ENCODE measurements at regions not wholly inside any gene's neighbourhood (a gene's known extent, or its start where the extent isn't known, plus 50 kb on each side); places are given as distances from the start of the nearest gene placed in this dataset.

DNA sequence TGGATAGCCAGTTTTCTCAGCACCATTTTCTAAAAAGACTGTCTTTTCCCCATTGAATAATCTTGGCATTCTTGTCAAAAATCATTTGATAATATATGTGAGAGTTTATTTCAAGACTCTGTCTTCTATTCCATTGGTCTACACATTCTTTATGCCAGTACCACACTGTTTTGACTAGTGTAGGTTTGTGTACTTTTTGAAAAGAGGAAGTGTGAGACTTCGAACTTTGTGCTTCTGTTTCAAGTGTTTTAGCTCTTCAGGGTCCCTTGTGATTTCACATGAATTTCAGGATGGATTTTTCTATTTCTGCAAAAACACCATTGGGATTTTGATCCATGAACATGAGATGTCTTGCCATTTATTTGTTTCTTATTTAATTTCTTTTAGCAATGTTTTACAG lies 78.5 kb upstream of the ALDH1A1 start:
- TF ChIP-seq, protein P1, sequence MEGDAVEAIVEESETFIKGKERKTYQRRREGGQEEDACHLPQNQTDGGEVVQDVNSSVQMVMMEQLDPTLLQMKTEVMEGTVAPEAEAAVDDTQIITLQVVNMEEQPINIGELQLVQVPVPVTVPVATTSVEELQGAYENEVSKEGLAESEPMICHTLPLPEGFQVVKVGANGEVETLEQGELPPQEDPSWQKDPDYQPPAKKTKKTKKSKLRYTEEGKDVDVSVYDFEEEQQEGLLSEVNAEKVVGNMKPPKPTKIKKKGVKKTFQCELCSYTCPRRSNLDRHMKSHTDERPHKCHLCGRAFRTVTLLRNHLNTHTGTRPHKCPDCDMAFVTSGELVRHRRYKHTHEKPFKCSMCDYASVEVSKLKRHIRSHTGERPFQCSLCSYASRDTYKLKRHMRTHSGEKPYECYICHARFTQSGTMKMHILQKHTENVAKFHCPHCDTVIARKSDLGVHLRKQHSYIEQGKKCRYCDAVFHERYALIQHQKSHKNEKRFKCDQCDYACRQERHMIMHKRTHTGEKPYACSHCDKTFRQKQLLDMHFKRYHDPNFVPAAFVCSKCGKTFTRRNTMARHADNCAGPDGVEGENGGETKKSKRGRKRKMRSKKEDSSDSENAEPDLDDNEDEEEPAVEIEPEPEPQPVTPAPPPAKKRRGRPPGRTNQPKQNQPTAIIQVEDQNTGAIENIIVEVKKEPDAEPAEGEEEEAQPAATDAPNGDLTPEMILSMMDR (IDR thresholded peaks at IDR 0.05): no peak
- TF ChIP-seq EP300 (IDR thresholded peaks at IDR 0.05): no peak
- no peak for TF ChIP-seq POLR2A (IDR thresholded peaks at IDR 0.05)

Measured in ovary (tissue), 3 donors.